ENCODE measurements at regions not wholly inside any gene's neighbourhood (a gene's known extent, or its start where the extent isn't known, plus 50 kb on each side); places are given as distances from the start of the nearest gene placed in this dataset.

DNA sequence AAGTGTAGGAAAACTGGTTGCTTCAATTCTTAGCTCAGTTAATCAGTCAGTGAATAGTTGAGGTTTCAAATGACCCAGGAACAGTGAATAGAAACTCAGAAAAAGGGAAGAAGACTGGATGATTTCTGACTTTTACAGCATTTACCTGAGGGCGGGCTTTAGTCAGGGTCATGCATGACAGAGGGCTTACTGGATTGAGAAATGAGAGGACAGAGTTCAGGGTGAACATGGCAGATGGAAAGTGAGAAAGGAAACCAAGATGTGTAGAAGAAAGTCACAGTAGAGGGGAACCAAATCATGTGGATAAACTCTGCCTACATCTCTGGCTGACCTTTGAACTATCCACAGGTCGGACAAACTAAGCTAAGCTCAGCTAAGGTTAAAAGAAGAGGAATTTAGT, 596.0 kb downstream of the SEMA5A start (continued):
- TF ChIP-seq SKIL (IDR thresholded peaks at IDR 0.05; ENCODE audit: low read depth, poor library complexity, severe bottlenecking) (no peak), SREBF1 (IDR thresholded peaks at IDR 0.05; ENCODE audit: low read length) (no peak), RAD21 (IDR thresholded peaks at IDR 0.05; ENCODE audit: insufficient read depth, low read depth, low read length) (no peak), EP300 (IDR thresholded peaks at IDR 0.05; ENCODE audit: borderline replicate concordance in 1 of 2, control insufficient read depth in 1 of 2, low read depth in 2 of 2, low read length in 2 of 2) (peak; percentile 43 to 66; a peak in 2 of 4 replicates), ZBED1 (IDR thresholded peaks at IDR 0.05; ENCODE audit: borderline replicate concordance) (no peak), USF1 (IDR thresholded peaks at IDR 0.05; ENCODE audit: borderline replicate concordance, extremely low read length, insufficient read depth, low read depth, low read length) (no peak), MTA2 (IDR thresholded peaks at IDR 0.05; ENCODE audit: low read depth) (peak; percentile 86), ZSCAN29 (IDR thresholded peaks at IDR 0.05) (no peak), MTA3 (IDR thresholded peaks at IDR 0.05; ENCODE audit: borderline replicate concordance, low read length) (no peak), POU2F2 (IDR thresholded peaks at IDR 0.05; ENCODE audit: borderline replicate concordance, low read depth, low read length) (no peak), JUNB (IDR thresholded peaks at IDR 0.05) (no peak), IKZF2 (IDR thresholded peaks at IDR 0.05) (peak; percentile 90 to 92; a peak in 3 of 4 replicates), MYB (IDR thresholded peaks at IDR 0.05; ENCODE audit: borderline replicate concordance, low read depth, low read length) (no peak), ZBTB33 (IDR thresholded peaks at IDR 0.05) (no peak), MEF2B (IDR thresholded peaks at IDR 0.05; ENCODE audit: partially characterized antibody, poor library complexity, severe bottlenecking) (no peak), E4F1 (IDR thresholded peaks at IDR 0.05; ENCODE audit: borderline replicate concordance, partially characterized antibody) (no peak), RBBP5 (conservative IDR thresholded peaks at IDR 0.05) (no peak)
- TF ChIP-seq, protein P1, sequence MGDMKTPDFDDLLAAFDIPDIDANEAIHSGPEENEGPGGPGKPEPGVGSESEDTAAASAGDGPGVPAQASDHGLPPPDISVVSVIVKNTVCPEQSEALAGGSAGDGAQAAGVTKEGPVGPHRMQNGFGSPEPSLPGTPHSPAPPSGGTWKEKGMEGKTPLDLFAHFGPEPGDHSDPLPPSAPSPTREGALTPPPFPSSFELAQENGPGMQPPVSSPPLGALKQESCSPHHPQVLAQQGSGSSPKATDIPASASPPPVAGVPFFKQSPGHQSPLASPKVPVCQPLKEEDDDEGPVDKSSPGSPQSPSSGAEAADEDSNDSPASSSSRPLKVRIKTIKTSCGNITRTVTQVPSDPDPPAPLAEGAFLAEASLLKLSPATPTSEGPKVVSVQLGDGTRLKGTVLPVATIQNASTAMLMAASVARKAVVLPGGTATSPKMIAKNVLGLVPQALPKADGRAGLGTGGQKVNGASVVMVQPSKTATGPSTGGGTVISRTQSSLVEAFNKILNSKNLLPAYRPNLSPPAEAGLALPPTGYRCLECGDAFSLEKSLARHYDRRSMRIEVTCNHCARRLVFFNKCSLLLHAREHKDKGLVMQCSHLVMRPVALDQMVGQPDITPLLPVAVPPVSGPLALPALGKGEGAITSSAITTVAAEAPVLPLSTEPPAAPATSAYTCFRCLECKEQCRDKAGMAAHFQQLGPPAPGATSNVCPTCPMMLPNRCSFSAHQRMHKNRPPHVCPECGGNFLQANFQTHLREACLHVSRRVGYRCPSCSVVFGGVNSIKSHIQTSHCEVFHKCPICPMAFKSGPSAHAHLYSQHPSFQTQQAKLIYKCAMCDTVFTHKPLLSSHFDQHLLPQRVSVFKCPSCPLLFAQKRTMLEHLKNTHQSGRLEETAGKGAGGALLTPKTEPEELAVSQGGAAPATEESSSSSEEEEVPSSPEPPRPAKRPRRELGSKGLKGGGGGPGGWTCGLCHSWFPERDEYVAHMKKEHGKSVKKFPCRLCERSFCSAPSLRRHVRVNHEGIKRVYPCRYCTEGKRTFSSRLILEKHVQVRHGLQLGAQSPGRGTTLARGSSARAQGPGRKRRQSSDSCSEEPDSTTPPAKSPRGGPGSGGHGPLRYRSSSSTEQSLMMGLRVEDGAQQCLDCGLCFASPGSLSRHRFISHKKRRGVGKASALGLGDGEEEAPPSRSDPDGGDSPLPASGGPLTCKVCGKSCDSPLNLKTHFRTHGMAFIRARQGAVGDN (IDR thresholded peaks at IDR 0.05) = no peak; the same call in 1 of the 2 replicates

Measured in GM12878 (cell line).